ENCODE measurements at regions not wholly inside any gene's neighbourhood (a gene's known extent, or its start where the extent isn't known, plus 50 kb on each side); places are given as distances from the start of the nearest gene placed in this dataset.
"Not testable (repeated sequence)": the region's sequence is repeated elsewhere in the genome, so short reads cannot be mapped to it uniquely, and the experiment has no call there.

- Histone ChIP-seq H3K4me1 (ENCODE audit: control insufficient read depth in 5 of 5, insufficient read depth in 5 of 5, low read length in 5 of 5) (no peaks in the 10 kb centered on the region), H3K9ac (ENCODE audit: low read length in 5 of 5) (no peak overlapping the region), H3K27ac (ENCODE audit: low read depth, low read length) (no peak overlapping the region), H3K9me3 (ENCODE audit: control insufficient read depth in 5 of 5, low read length in 5 of 5) (no peaks in the 10 kb centered on the region), H3K36me3 (ENCODE audit: control insufficient read depth in 5 of 5, insufficient read depth in 5 of 5, low read length in 5 of 5) (no peaks in the 10 kb centered on the region), H3K27me3 (ENCODE audit: control insufficient read depth in 5 of 5, insufficient read depth in 4 of 5, low read length in 5 of 5) (no peaks in the 10 kb centered on the region), H3K4me3 (ENCODE audit: low read depth in 1 of 5, low read length in 5 of 5) (no peak overlapping the region)
These were observed 73.3 kb downstream of the OLFM4 start for GRCh38 chr13:53101883-53102282.

DNA sequence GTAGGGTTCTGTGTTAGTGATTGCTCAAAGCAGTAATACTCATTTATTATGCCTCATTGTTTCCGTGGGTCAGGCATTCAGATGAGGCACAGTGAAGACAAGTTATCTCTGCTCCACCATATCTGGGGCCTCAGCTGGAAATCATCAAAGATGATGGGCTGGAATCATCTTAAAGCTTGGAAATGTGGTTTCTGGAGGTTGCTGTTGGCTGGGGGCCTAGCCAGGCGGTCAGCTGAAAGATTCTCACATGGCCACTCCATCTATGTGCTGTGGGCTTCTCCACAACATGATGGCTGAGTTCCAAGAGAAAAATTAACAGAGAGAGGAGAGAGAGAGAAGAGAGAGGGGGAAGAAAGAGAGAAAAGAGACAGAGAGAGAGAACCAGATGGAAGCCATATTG is 75.5 kb downstream of the OLFM4 start:
- no peaks in the 10 kb centered on the region for H3K27me3 ChIP-seq (ENCODE audit: control insufficient read depth in 5 of 5, insufficient read depth in 4 of 5, low read length in 5 of 5)
- H3K36me3 ChIP-seq (ENCODE audit: control insufficient read depth in 5 of 5, insufficient read depth in 5 of 5, low read length in 5 of 5), result no peaks in the 10 kb centered on the region
- no peaks in the 10 kb centered on the region for H3K9me3 ChIP-seq (ENCODE audit: control insufficient read depth in 5 of 5, low read length in 5 of 5)
- H3K27ac ChIP-seq (ENCODE audit: low read depth, low read length), result no peak overlapping the region
- H3K9ac ChIP-seq (ENCODE audit: low read length in 5 of 5), result no peak overlapping the region
- H3K4me1 ChIP-seq (ENCODE audit: control insufficient read depth in 5 of 5, insufficient read depth in 5 of 5, low read length in 5 of 5), result no peaks in the 10 kb centered on the region
- no peak overlapping the region for H3K4me3 ChIP-seq (ENCODE audit: low read depth in 1 of 5, low read length in 5 of 5)

DNA sequence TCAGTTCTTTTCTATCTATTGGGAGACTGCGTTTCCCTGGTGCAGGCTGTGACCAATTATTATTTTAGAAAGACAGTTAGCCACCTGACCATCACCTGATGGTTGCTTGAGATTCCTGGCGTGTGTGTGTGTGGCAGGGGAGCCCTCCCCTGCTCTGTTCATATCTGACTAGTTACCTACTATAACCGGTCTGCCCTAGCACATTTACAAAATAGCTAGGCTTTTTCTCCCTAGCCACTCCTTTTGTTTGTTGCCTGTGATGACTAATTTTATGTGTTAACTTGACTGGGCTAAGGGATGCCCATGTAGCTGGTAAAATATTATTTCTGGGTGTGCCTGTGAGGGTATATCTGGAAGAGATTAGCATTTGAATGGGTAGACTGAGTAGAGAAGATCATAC is 76.9 kb downstream of the OLFM4 start:
- H3K36me3 ChIP-seq (ENCODE audit: control insufficient read depth in 5 of 5, insufficient read depth in 5 of 5, low read length in 5 of 5), result no peaks in the 10 kb centered on the region
- no peaks in the 10 kb centered on the region for H3K4me1 ChIP-seq (ENCODE audit: control insufficient read depth in 5 of 5, insufficient read depth in 5 of 5, low read length in 5 of 5)
- H3K9me3 ChIP-seq (ENCODE audit: control insufficient read depth in 5 of 5, low read length in 5 of 5), result no peaks in the 10 kb centered on the region
- no peaks in the 10 kb centered on the region for H3K27me3 ChIP-seq (ENCODE audit: control insufficient read depth in 5 of 5, insufficient read depth in 4 of 5, low read length in 5 of 5)
- H3K27ac ChIP-seq (ENCODE audit: low read depth, low read length), result no peak overlapping the region
- H3K9ac ChIP-seq (ENCODE audit: low read length in 5 of 5), result no peak overlapping the region
- no peak overlapping the region for H3K4me3 ChIP-seq (ENCODE audit: low read depth in 1 of 5, low read length in 5 of 5)

DNA sequence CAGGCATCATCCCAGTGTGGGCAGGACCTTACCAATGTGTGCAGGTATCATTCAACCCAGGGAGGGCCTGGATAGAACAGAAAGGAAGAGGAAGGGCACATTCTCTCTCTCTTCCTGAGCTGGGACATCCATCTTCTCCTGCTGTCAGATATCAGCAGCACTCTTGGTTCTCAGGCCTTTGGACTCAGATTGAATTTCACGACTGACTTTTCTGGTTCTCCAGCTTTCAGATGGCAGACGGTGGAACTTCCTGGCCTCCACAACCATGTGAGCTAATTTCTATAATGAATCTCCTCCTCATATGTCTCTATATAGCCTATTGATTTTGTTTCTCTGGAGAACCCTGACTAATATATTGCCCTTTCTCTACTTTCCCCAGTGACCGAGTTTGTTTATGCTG is 77.3 kb downstream of the OLFM4 start:
- Histone ChIP-seq H3K4me3 (ENCODE audit: low read depth in 1 of 5, low read length in 5 of 5) (no peak overlapping the region), H3K4me1 (ENCODE audit: control insufficient read depth in 5 of 5, insufficient read depth in 5 of 5, low read length in 5 of 5) (no peaks in the 10 kb centered on the region), H3K9ac (ENCODE audit: low read length in 5 of 5) (no peak overlapping the region), H3K36me3 (ENCODE audit: control insufficient read depth in 5 of 5, insufficient read depth in 5 of 5, low read length in 5 of 5) (no peaks in the 10 kb centered on the region), H3K9me3 (ENCODE audit: control insufficient read depth in 5 of 5, low read length in 5 of 5) (no peaks in the 10 kb centered on the region), H3K27me3 (ENCODE audit: control insufficient read depth in 5 of 5, insufficient read depth in 4 of 5, low read length in 5 of 5) (no peaks in the 10 kb centered on the region), H3K27ac (ENCODE audit: low read depth, low read length) (no peak overlapping the region)

DNA sequence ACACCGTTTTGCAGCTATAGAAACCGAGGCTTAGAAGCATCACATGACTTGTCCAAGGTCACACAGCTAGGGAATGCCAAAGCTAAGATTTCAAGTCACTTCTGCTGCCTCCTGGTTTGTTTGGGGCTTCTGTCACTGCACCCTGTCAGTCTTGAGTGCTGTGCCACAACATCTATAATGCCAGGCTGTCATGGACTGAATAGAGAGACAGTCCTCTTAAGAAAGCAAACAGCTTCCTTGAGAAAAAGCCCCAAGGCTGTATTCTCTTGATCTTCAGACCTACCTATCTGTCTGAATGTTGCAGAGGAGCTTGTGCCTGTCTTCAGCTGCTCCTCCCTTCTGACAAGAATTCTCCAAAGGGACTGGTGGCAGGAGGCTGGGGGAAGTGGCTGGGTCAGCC is 81.6 kb downstream of the OLFM4 start:
- Histone ChIP-seq H3K9ac (ENCODE audit: low read length in 5 of 5) (no peak overlapping the region), H3K4me1 (ENCODE audit: control insufficient read depth in 5 of 5, insufficient read depth in 5 of 5, low read length in 5 of 5) (no peaks in the 10 kb centered on the region), H3K36me3 (ENCODE audit: control insufficient read depth in 5 of 5, insufficient read depth in 5 of 5, low read length in 5 of 5) (no peaks in the 10 kb centered on the region), H3K27ac (ENCODE audit: low read depth, low read length) (no peak overlapping the region), H3K4me3 (ENCODE audit: low read depth in 1 of 5, low read length in 5 of 5) (no peak overlapping the region), H3K27me3 (ENCODE audit: control insufficient read depth in 5 of 5, insufficient read depth in 4 of 5, low read length in 5 of 5) (no peaks in the 10 kb centered on the region), H3K9me3 (ENCODE audit: control insufficient read depth in 5 of 5, low read length in 5 of 5) (no peaks in the 10 kb centered on the region)

- no peak overlapping the region for H3K9ac ChIP-seq (ENCODE audit: low read length in 5 of 5)
These were observed 82.0 kb downstream of the OLFM4 start for GRCh38 chr13:53110614-53111013.

DNA sequence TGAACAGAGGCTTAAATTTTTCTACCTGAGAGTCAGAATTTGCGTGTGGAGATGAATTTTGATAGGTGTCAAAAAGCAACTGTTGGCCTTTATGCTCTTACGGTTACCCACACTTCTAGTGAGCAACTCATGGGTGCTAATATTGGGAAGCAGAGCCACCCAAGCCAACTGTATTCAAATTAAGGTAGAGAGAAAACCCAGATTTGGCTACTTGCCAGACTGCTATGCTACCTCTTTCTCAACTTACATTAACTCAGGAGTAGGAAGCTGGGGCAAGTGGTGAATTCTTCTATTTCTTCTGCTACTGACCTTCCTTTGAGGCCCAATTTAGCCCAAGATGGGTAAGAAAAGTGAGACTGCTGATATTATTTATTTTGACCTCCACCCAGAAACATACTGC is 83.9 kb downstream of the OLFM4 start:
- H3K9me3 ChIP-seq (ENCODE audit: control insufficient read depth in 5 of 5, low read length in 5 of 5), result no peaks in the 10 kb centered on the region
- H3K27me3 ChIP-seq (ENCODE audit: control insufficient read depth in 5 of 5, insufficient read depth in 4 of 5, low read length in 5 of 5), result no peaks in the 10 kb centered on the region
- H3K4me1 ChIP-seq (ENCODE audit: control insufficient read depth in 5 of 5, insufficient read depth in 5 of 5, low read length in 5 of 5), result no peaks in the 10 kb centered on the region
- no peak overlapping the region for H3K4me3 ChIP-seq (ENCODE audit: low read depth in 1 of 5, low read length in 5 of 5)
- no peak overlapping the region for H3K27ac ChIP-seq (ENCODE audit: low read depth, low read length)
- no peak overlapping the region for H3K9ac ChIP-seq (ENCODE audit: low read length in 5 of 5)
- no peaks in the 10 kb centered on the region for H3K36me3 ChIP-seq (ENCODE audit: control insufficient read depth in 5 of 5, insufficient read depth in 5 of 5, low read length in 5 of 5)

More at GRCh38 chr13:53110614-53111013, 82.0 kb downstream of the OLFM4 start:
- Histone ChIP-seq H3K27me3 (ENCODE audit: control insufficient read depth in 5 of 5, insufficient read depth in 4 of 5, low read length in 5 of 5) (no peaks in the 10 kb centered on the region), H3K4me3 (ENCODE audit: low read depth in 1 of 5, low read length in 5 of 5) (no peak overlapping the region), H3K27ac (ENCODE audit: low read depth, low read length) (no peak overlapping the region), H3K4me1 (ENCODE audit: control insufficient read depth in 5 of 5, insufficient read depth in 5 of 5, low read length in 5 of 5) (no peaks in the 10 kb centered on the region), H3K9me3 (ENCODE audit: control insufficient read depth in 5 of 5, low read length in 5 of 5) (no peaks in the 10 kb centered on the region), H3K36me3 (ENCODE audit: control insufficient read depth in 5 of 5, insufficient read depth in 5 of 5, low read length in 5 of 5) (no peaks in the 10 kb centered on the region)

DNA sequence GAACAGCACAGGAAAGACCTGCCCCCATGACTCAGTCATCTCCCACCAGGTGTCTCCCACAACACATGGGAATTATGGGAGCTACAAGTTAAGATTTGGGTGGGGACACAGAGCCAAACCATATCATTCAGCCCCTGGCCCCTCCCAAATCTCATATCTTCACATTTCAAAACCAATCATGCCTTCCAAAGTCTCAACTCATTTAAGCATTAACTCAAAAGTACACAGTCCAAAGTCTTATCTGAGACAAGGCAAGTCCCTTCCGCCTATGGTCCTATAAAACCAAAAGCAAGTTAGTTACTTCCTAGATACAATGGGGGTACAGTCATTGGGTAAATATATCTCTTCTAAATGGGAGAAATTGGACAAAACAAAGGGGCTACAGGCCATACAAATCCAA is 88.4 kb downstream of the OLFM4 start:
- not testable (repeated sequence) for H3K9me3 ChIP-seq (ENCODE audit: control insufficient read depth in 5 of 5, low read length in 5 of 5); H3K4me3 ChIP-seq (ENCODE audit: low read depth in 1 of 5, low read length in 5 of 5); H3K4me1 ChIP-seq (ENCODE audit: control insufficient read depth in 5 of 5, insufficient read depth in 5 of 5, low read length in 5 of 5); H3K36me3 ChIP-seq (ENCODE audit: control insufficient read depth in 5 of 5, insufficient read depth in 5 of 5, low read length in 5 of 5); H3K27me3 ChIP-seq (ENCODE audit: control insufficient read depth in 5 of 5, insufficient read depth in 4 of 5, low read length in 5 of 5); H3K9ac ChIP-seq (ENCODE audit: low read length in 5 of 5); H3K27ac ChIP-seq (ENCODE audit: low read depth, low read length)

GRCh38 chr13:53121131-53121773 is 92.6 kb downstream of the OLFM4 start:
- H3K9me3 ChIP-seq (ENCODE audit: control insufficient read depth in 5 of 5, low read length in 5 of 5), result peaks cover 0 to 4% (median 0%) of the 10 kb centered on the region in 5 donors

GRCh38 chr13:53121919-53122318 is 93.3 kb downstream of the OLFM4 start:
- Histone ChIP-seq H3K9me3 (ENCODE audit: control insufficient read depth in 5 of 5, low read length in 5 of 5) (peaks cover 0 to 4% (median 0%) of the 10 kb centered on the region in 5 donors), H3K36me3 (ENCODE audit: control insufficient read depth in 5 of 5, insufficient read depth in 5 of 5, low read length in 5 of 5) (no peaks in the 10 kb centered on the region), H3K27ac (ENCODE audit: low read depth, low read length) (no peak overlapping the region), H3K4me1 (ENCODE audit: control insufficient read depth in 5 of 5, insufficient read depth in 5 of 5, low read length in 5 of 5) (peaks cover 0 to 9% (median 7%) of the 10 kb centered on the region in 5 donors), H3K4me3 (ENCODE audit: low read depth in 1 of 5, low read length in 5 of 5) (no peak overlapping the region), H3K9ac (ENCODE audit: low read length in 5 of 5) (no peak overlapping the region), H3K27me3 (ENCODE audit: control insufficient read depth in 5 of 5, insufficient read depth in 4 of 5, low read length in 5 of 5) (no peaks in the 10 kb centered on the region)

More at GRCh38 chr13:53121131-53121773, 92.6 kb downstream of the OLFM4 start:
- Histone ChIP-seq H3K9ac (ENCODE audit: low read length in 5 of 5) (no peak overlapping the region), H3K36me3 (ENCODE audit: control insufficient read depth in 5 of 5, insufficient read depth in 5 of 5, low read length in 5 of 5) (no peaks in the 10 kb centered on the region), H3K4me3 (ENCODE audit: low read depth in 1 of 5, low read length in 5 of 5) (no peak overlapping the region), H3K27ac (ENCODE audit: low read depth, low read length) (no peak overlapping the region), H3K4me1 (ENCODE audit: control insufficient read depth in 5 of 5, insufficient read depth in 5 of 5, low read length in 5 of 5) (peaks cover 0 to 3% (median 1%) of the 10 kb centered on the region in 5 donors), H3K27me3 (ENCODE audit: control insufficient read depth in 5 of 5, insufficient read depth in 4 of 5, low read length in 5 of 5) (no peaks in the 10 kb centered on the region)
